H1 (cell line): ENCODE measurements at regions not wholly inside any gene's neighbourhood (a gene's known extent, or its start where the extent isn't known, plus 50 kb on each side); places are given as distances from the start of the nearest gene placed in this dataset.

ENCODE experiments used
- CHD2 ChIP-seq: IDR thresholded peaks from 2 replicates; pipeline ENCODE4 v1.6.1; 2012; ENCODE audit warnings: low read length, improper control_type of control experiment
- CREB1 ChIP-seq: IDR thresholded peaks from 2 replicates; pipeline ENCODE4 v1.6.1; 2012; ENCODE audit warnings: inconsistent platforms
- EP300 ChIP-seq, 2 experiments: IDR thresholded peaks; 1 replicate in 1 of 2; 2 replicates in 1 of 2; pipeline ENCODE4 v1.6.1; 2011 to 2012; ENCODE audit warnings: low read depth in 2 of 2, low read length in 2 of 2, mild to moderate bottlenecking in 2 of 2, borderline replicate concordance in 1 of 2, inconsistent platforms in 1 of 2, moderate library complexity in 1 of 2
- EZH2 ChIP-seq: fragments of 200-600 bp; sonication (generic); IDR thresholded peaks from 2 replicates; pipeline ENCODE4 v1.7.1; 2012; ENCODE audit warnings: low read depth, mild to moderate bottlenecking, moderate library complexity, low read length, inconsistent platforms; ENCODE audit not compliant: severe bottlenecking
- KDM5A ChIP-seq: fragments of 200-600 bp; IDR thresholded peaks from 2 replicates; pipeline ENCODE4 v1.7.1; 2012; ENCODE audit warnings: mild to moderate bottlenecking, low read length, inconsistent platforms, mixed read lengths
- NRF1 ChIP-seq: IDR thresholded peaks from 2 replicates; pipeline ENCODE4 v1.6.1; 2011; ENCODE audit warnings: mild to moderate bottlenecking, low read depth, low read length, improper control_type of control experiment
- POLR2AphosphoS5 ChIP-seq: IDR thresholded peaks from 2 replicates; pipeline ENCODE4 v1.6.1; 2011; ENCODE audit warnings: low read depth, low read length
- SIRT6 ChIP-seq: IDR thresholded peaks from one replicate; pipeline ENCODE4 v1.7.1; 2012; ENCODE audit warnings: low read length, inconsistent platforms
- SP2 ChIP-seq: IDR thresholded peaks from 2 replicates; pipeline ENCODE4 v1.6.1; 2012; ENCODE audit warnings: mild to moderate bottlenecking, low read length, inconsistent platforms
- TF ChIP-seq, protein P1 (sequence below): IDR thresholded peaks from 2 replicates; pipeline ENCODE4 v1.6.1; 2011; ENCODE audit warnings: low read length, improper control_type of control experiment
- TF ChIP-seq, protein P2 (sequence below), 3 experiments: IDR thresholded peaks; 1 replicate in 2 of 3; 2 replicates in 1 of 3; pipeline versions ENCODE4 v1.5.1 to v1.6.1; 2011; ENCODE audit warnings: low read length in 3 of 3, mild to moderate bottlenecking in 3 of 3, inconsistent platforms in 2 of 3, low read depth in 1 of 3, moderate library complexity in 1 of 3; ENCODE audit not compliant: insufficient read depth in 1 of 3; ENCODE audit errors: control extremely low read depth in 1 of 3
- TF ChIP-seq, protein P3 (sequence below): IDR thresholded peaks from 2 replicates; pipeline ENCODE4 v1.6.1; 2011; ENCODE audit warnings: low read depth, mild to moderate bottlenecking, low read length; ENCODE audit not compliant: insufficient read depth

DNA sequence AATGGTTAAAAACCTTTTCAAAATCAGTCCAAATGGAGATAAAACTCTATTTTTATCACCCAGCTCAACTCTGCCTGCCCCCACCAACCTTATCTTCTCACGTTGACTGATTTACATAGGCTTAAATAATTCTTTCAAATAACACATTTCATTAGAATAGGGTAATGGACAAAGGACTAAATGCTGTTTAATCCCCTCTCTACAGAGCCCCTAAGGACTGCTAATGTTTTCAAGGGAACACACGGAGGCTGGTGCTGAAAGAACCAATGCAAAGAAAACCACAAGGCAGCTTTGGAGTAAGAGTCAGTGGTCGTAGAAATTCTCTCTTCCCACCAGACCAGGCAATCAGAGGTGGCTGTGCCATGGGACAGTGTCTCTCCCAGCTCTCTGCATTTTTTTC is 445.7 kb upstream of the MAF start:
- TF ChIP-seq CREB1: no peak
- TF ChIP-seq EZH2: no peak
- TF ChIP-seq, protein P1, sequence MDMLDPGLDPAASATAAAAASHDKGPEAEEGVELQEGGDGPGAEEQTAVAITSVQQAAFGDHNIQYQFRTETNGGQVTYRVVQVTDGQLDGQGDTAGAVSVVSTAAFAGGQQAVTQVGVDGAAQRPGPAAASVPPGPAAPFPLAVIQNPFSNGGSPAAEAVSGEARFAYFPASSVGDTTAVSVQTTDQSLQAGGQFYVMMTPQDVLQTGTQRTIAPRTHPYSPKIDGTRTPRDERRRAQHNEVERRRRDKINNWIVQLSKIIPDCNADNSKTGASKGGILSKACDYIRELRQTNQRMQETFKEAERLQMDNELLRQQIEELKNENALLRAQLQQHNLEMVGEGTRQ: no peak
- TF ChIP-seq POLR2AphosphoS5: no peak
- TF ChIP-seq EP300 (IDR thresholded peaks at IDR 0.05; ENCODE audit: borderline replicate concordance in 1 of 2, low read depth in 2 of 2, low read length in 2 of 2): no peak
- no peak for TF ChIP-seq CHD2
- TF ChIP-seq, protein P2, sequence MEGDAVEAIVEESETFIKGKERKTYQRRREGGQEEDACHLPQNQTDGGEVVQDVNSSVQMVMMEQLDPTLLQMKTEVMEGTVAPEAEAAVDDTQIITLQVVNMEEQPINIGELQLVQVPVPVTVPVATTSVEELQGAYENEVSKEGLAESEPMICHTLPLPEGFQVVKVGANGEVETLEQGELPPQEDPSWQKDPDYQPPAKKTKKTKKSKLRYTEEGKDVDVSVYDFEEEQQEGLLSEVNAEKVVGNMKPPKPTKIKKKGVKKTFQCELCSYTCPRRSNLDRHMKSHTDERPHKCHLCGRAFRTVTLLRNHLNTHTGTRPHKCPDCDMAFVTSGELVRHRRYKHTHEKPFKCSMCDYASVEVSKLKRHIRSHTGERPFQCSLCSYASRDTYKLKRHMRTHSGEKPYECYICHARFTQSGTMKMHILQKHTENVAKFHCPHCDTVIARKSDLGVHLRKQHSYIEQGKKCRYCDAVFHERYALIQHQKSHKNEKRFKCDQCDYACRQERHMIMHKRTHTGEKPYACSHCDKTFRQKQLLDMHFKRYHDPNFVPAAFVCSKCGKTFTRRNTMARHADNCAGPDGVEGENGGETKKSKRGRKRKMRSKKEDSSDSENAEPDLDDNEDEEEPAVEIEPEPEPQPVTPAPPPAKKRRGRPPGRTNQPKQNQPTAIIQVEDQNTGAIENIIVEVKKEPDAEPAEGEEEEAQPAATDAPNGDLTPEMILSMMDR (IDR thresholded peaks at IDR 0.05; ENCODE audit: control extremely low read depth in 1 of 3, insufficient read depth in 1 of 3, low read depth in 1 of 3, low read length in 3 of 3): no peak
- no peak for TF ChIP-seq NRF1
- TF ChIP-seq, protein P3, sequence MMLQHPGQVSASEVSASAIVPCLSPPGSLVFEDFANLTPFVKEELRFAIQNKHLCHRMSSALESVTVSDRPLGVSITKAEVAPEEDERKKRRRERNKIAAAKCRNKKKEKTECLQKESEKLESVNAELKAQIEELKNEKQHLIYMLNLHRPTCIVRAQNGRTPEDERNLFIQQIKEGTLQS: no peak
- TF ChIP-seq SIRT6: no peak
- no peak for TF ChIP-seq KDM5A
- no peak for TF ChIP-seq SP2
